HCT116 (cell line): ENCODE measurements at regions not wholly inside any gene's neighbourhood (a gene's known extent, or its start where the extent isn't known, plus 50 kb on each side); places are given as distances from the start of the nearest gene placed in this dataset.

ENCODE experiments used
- EGR1 ChIP-seq: IDR thresholded peaks from 2 replicates; pipeline ENCODE4 v1.6.1; 2012; ENCODE audit warnings: low read depth
- POLR2A ChIP-seq: IDR thresholded peaks from 2 replicates; pipeline ENCODE4 v1.7.0; 2011; ENCODE audit warnings: borderline replicate concordance; ENCODE audit not compliant: insufficient read depth, insufficient read length; ENCODE audit errors: extremely low read depth
- YY1 ChIP-seq: IDR thresholded peaks from 2 replicates; pipeline ENCODE4 v1.6.1; 2011; ENCODE audit warnings: low read length, low read depth, moderate library complexity, mild to moderate bottlenecking; ENCODE audit not compliant: insufficient replicate concordance; ENCODE audit errors: extremely low read depth
- TF ChIP-seq, protein P1 (sequence below), 3 experiments: fragments of 200-600 bp in 1 of 3; sonication (generic) in 1 of 3; IDR thresholded peaks in 2 of 3; conservative IDR thresholded peaks in 1 of 3; 2 replicates each; pipeline ENCODE4 v1.5.1; 2012 to 2017; ENCODE audit warnings: low read depth in 2 of 3, low read length in 2 of 3, antibody characterized with exemption in 1 of 3, borderline replicate concordance in 1 of 3, control low read depth in 1 of 3, mild to moderate bottlenecking in 1 of 3, mixed read lengths in 1 of 3, mixed run types in 1 of 3, moderate library complexity in 1 of 3; ENCODE audit not compliant: insufficient read depth in 1 of 3

DNA sequence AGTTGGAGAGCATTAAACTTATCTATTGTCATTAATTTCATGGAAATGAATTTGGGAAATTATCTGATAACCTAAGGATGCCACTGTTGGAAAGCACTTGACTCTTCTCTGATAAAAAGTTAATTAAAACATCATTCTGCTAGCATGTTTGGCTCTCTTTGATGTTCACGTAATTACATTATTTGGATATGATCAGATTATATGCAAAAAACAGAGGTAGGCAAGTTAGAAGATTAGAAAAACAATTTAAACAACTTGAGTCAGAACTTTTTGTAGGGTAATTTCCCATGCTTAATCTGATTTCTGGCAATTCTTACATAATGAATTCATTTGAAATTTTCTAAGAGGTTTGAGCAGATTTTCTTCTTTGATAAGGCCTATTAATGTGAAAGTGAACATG is 882.9 kb downstream of the TRAM1L1 start:
- TF ChIP-seq EGR1: no peak
- no peak for TF ChIP-seq YY1
- TF ChIP-seq, protein P1, sequence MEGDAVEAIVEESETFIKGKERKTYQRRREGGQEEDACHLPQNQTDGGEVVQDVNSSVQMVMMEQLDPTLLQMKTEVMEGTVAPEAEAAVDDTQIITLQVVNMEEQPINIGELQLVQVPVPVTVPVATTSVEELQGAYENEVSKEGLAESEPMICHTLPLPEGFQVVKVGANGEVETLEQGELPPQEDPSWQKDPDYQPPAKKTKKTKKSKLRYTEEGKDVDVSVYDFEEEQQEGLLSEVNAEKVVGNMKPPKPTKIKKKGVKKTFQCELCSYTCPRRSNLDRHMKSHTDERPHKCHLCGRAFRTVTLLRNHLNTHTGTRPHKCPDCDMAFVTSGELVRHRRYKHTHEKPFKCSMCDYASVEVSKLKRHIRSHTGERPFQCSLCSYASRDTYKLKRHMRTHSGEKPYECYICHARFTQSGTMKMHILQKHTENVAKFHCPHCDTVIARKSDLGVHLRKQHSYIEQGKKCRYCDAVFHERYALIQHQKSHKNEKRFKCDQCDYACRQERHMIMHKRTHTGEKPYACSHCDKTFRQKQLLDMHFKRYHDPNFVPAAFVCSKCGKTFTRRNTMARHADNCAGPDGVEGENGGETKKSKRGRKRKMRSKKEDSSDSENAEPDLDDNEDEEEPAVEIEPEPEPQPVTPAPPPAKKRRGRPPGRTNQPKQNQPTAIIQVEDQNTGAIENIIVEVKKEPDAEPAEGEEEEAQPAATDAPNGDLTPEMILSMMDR (IDR thresholded peaks at IDR 0.05 in 2 of 3, conservative IDR thresholded peaks at IDR 0.05 in 1 of 3; ENCODE audit: borderline replicate concordance in 1 of 3, insufficient read depth in 1 of 3, low read depth in 2 of 3, low read length in 2 of 3): no peak
- TF ChIP-seq POLR2A: no peak
